A549 (cell line): ENCODE measurements at regions not wholly inside any gene's neighbourhood (a gene's known extent, or its start where the extent isn't known, plus 50 kb on each side); places are given as distances from the start of the nearest gene placed in this dataset.

Experiments used
- ATAC-seq, 2 experiments: fragments of 200-7000 bp in 1 of 2; fragments of >200 bp in 1 of 2; cut with Nextera tagmentation in 1 of 2; cut with Tn5 transposase in 1 of 2; 3 replicates each; pipeline versions ENCODE4 v1.8.0 to v1.9.1; 2018 to 2020; ENCODE audit warnings: mild to moderate bottlenecking in 1 of 2, moderate library complexity in 1 of 2
- CTCF ChIA-PET: fragments of 300-600 bp; sonication (Branson Sonifier 250); formaldehyde crosslinking; extraction: SDS; loops from one replicate; lab custom pipeline; 2021; ENCODE audit warnings: antibody characterized with exemption, inconsistent platforms; lab: Yijun Ruan, JAX
- POLR2A ChIA-PET: fragments of 350-600 bp; formaldehyde crosslinking; extraction: SDS; loops from one replicate; lab custom pipeline; 2021; ENCODE audit warnings: antibody characterized with exemption, inconsistent platforms; lab: Yijun Ruan, JAX
- DNase-seq, 2 experiments: peaks; one replicate each; pipeline versions ENCODE4 v3.0.0 to v3.0.0-alpha.2; 2011 to 2016; ENCODE audit warnings: low read depth in 1 of 2, low spot score in 1 of 2
- FAIRE-seq: peaks from 2 replicates; lab custom pipeline; 2011; peaks lifted over from hg19 to GRCh38; lab: Jason Lieb, UNC
- H3K27ac ChIP-seq, 2 experiments: fragments of >200 bp; sonication (Bioruptor Twin); formaldehyde crosslinking; 3 replicates each; pipeline ENCODE4 v1.5.1; 2016 to 2017
- H3K4me1 ChIP-seq: fragments of >200 bp; sonication (Bioruptor Twin); formaldehyde crosslinking; 3 replicates; pipeline ENCODE4 v1.6.1; 2016
- H3K4me2 ChIP-seq: fragments of >200 bp; sonication (Bioruptor Twin); formaldehyde crosslinking; 3 replicates; pipeline ENCODE4 v1.6.1; 2016
- H3K4me3 ChIP-seq: fragments of >200 bp; sonication (Bioruptor Twin); formaldehyde crosslinking; 3 replicates; pipeline ENCODE4 v1.5.1; 2016
- H3K9me3 ChIP-seq: fragments of >200 bp; sonication (Bioruptor Twin); formaldehyde crosslinking; 3 replicates; pipeline ENCODE4 v1.6.1; 2016
- CHD2 ChIP-seq: fragments of 150-350 bp; IDR thresholded peaks from 2 replicates; pipeline ENCODE4 v1.6.1; 2014; ENCODE audit warnings: low read length; ENCODE audit not compliant: partially characterized antibody
- EHF ChIP-seq: fragments of 250-450 bp; sonication (Bioruptor Pico); IDR thresholded peaks from 2 replicates; pipeline ENCODE4 v1.5.0; 2020; ENCODE audit warnings: mild to moderate bottlenecking
- EP300 ChIP-seq, 2 experiments: fragments of >200 bp; sonication (Bioruptor Twin); formaldehyde crosslinking; IDR thresholded peaks; 2 replicates in 1 of 2; 3 replicates in 1 of 2; pipeline ENCODE4 v1.6.1; 2016 to 2017
- FOSB ChIP-seq: fragments of 250-450 bp; sonication (Bioruptor Pico); IDR thresholded peaks from 2 replicates; pipeline ENCODE4 v1.5.0; 2020; ENCODE audit warnings: mild to moderate bottlenecking, moderate library complexity
- HDAC2 ChIP-seq: fragments of 200-600 bp; sonication (generic); IDR thresholded peaks from 2 replicates; pipeline ENCODE4 v1.6.1; 2016
- HEYL ChIP-seq: fragments of 250-450 bp; sonication (Bioruptor Pico); IDR thresholded peaks from 2 replicates; pipeline ENCODE4 v1.8.0; 2021; ENCODE audit warnings: mild to moderate bottlenecking, moderate library complexity
- HOXB13 ChIP-seq: fragments of 250-450 bp; sonication (Bioruptor Pico); IDR thresholded peaks from 2 replicates; pipeline ENCODE4 v1.5.0; 2020; ENCODE audit warnings: low read depth, mild to moderate bottlenecking, moderate library complexity
- JUNB ChIP-seq: fragments of >200 bp; sonication (Bioruptor Twin); formaldehyde crosslinking; IDR thresholded peaks from 2 replicates; pipeline ENCODE4 v1.6.1; 2016
- MYC ChIP-seq: IDR thresholded peaks from 2 replicates; pipeline ENCODE4 v1.6.1; 2012; ENCODE audit warnings: mild to moderate bottlenecking, inconsistent platforms, low read length, improper control_type of control experiment, borderline replicate concordance
- NFE2L2 ChIP-seq: fragments of 150-350 bp; conservative IDR thresholded peaks from 2 replicates; pipeline ENCODE4 v1.6.1; 2014; ENCODE audit warnings: low read length
- NPAS2 ChIP-seq: fragments of 250-450 bp; sonication (Bioruptor Pico); IDR thresholded peaks from 2 replicates; pipeline ENCODE4 v1.8.0; 2022; ENCODE audit warnings: mild to moderate bottlenecking, moderate library complexity, borderline replicate concordance
- POLR2AphosphoS2 ChIP-seq: conservative IDR thresholded peaks from 2 replicates; pipeline ENCODE4 v1.6.1; 2012; ENCODE audit warnings: low read length, improper control_type of control experiment, inconsistent platforms
- RAD21 ChIP-seq, 2 experiments: fragments of >200 bp in 1 of 2; sonication (Bioruptor Twin) in 1 of 2; formaldehyde crosslinking in 1 of 2; IDR thresholded peaks in 1 of 2; conservative IDR thresholded peaks in 1 of 2; 2 replicates in 1 of 2; 3 replicates in 1 of 2; pipeline ENCODE4 v1.6.1; 2012 to 2018; ENCODE audit warnings: inconsistent platforms in 1 of 2
- RARB ChIP-seq: fragments of 250-450 bp; sonication (Bioruptor Pico); IDR thresholded peaks from 2 replicates; pipeline ENCODE4 v1.8.0; 2021; ENCODE audit warnings: mild to moderate bottlenecking, moderate library complexity
- SREBF2 ChIP-seq: fragments of 450-650 bp; IDR thresholded peaks from 2 replicates; pipeline ENCODE4 v1.6.1; 2014; ENCODE audit warnings: mild to moderate bottlenecking, moderate library complexity
- ZC3H11A ChIP-seq: fragments of 450-650 bp; IDR thresholded peaks from 2 replicates; pipeline ENCODE4 v1.6.1; 2014; ENCODE audit warnings: antibody characterized with exemption, mild to moderate bottlenecking
- ZNF302 ChIP-seq: fragments of 250-450 bp; sonication (Bioruptor Pico); IDR thresholded peaks from 2 replicates; pipeline ENCODE4 v1.9.0; 2021; ENCODE audit warnings: inconsistent platforms, mild to moderate bottlenecking, moderate library complexity
- WGBS: methylation state at CpG from one replicate; pipeline ENCODE4 v1.1.6; 2017; ENCODE audit errors: missing lambda C conversion rate; 5-methylcytosine and 5-hydroxymethylcytosine counted together
- TF ChIP-seq, protein P1 (sequence below): fragments of 200-600 bp; sonication (generic); IDR thresholded peaks from 2 replicates; pipeline ENCODE4 v1.6.1; 2016; ENCODE audit warnings: antibody characterized with exemption, mild to moderate bottlenecking, moderate library complexity
- TF ChIP-seq, protein P2 (sequence below): fragments of 250-450 bp; sonication (Bioruptor Pico); IDR thresholded peaks from 2 replicates; pipeline ENCODE4 v1.5.0; 2020; ENCODE audit warnings: low read depth, mild to moderate bottlenecking, moderate library complexity
- TF ChIP-seq, protein P3 (sequence below): fragments of >200 bp; sonication (Bioruptor Twin); formaldehyde crosslinking; IDR thresholded peaks from 3 replicates; pipeline ENCODE4 v1.6.1; 2016
- TF ChIP-seq, protein P4 (sequence below): fragments of 450-650 bp; IDR thresholded peaks from 2 replicates; pipeline ENCODE4 v1.6.1; 2014; ENCODE audit warnings: antibody characterized with exemption

DNA sequence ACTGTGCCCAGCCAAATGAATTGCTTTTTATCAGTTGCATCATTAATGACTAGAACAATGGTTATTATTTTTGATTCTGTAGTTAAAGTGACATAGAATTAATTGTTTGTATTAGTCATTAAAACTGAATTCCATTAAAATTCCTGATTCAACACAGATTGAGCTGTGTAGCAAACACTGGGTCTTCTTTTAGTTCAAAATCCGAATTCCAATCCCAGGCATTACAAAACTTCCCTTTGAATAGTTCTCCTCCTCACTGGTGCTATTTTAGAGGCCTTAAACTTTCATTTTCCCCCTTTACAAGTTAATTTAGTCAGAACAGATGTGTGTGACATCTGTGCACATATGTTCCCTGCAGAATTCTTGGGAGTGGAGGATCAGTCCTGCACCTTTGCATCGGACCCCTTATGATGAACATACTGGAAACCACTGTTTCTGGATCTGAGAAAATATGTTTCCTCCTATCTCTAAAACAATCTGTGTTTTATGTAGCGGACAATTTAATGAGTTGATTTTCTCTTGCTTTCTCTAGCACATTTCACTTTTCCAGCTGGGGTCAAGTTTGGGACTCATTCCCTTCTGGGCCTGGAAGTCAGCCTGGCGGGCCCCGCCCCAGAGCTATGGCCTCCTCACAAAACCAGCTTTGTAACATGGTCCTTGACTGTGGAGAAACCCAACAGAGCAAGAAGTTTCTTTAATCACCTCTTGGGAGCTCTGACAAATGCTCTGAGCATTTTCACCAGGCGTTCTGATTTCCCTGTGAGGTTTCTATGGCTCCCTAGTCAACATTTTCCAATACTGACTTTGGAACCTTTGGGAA lies 87.9 kb upstream of the MAMDC2 start:
- no peaks in the 10 kb centered on the region for H3K9me3 ChIP-seq
- no peak overlapping the region for H3K27ac ChIP-seq
- H3K4me3 ChIP-seq = no peak overlapping the region
- no peaks in the 10 kb centered on the region for H3K4me1 ChIP-seq
- ATAC-seq (no peak), FAIRE-seq (no peak)
- H3K4me2 ChIP-seq = no peak overlapping the region
- POLR2A ChIA-PET = no interaction called here
- CTCF ChIA-PET = no interaction called here
- TF ChIP-seq ZNF302 (CRISPR knock-in tag) (no peak), NPAS2 (CRISPR knock-in tag) (no peak), HDAC2 (no peak), NFE2L2 (no peak), ZC3H11A (no peak), POLR2AphosphoS2 (no peak), RARB (no peak), MYC (no peak), HEYL (CRISPR knock-in tag) (no peak), CHD2 (no peak), RAD21 (conservative IDR thresholded peaks at IDR 0.05 in 1 of 2, IDR thresholded peaks at IDR 0.05 in 1 of 2) (no peak), EP300 (IDR thresholded peaks at IDR 0.05) (no peak), HOXB13 (no peak), EHF (CRISPR knock-in tag) (no peak)
- TF ChIP-seq, protein P1, sequence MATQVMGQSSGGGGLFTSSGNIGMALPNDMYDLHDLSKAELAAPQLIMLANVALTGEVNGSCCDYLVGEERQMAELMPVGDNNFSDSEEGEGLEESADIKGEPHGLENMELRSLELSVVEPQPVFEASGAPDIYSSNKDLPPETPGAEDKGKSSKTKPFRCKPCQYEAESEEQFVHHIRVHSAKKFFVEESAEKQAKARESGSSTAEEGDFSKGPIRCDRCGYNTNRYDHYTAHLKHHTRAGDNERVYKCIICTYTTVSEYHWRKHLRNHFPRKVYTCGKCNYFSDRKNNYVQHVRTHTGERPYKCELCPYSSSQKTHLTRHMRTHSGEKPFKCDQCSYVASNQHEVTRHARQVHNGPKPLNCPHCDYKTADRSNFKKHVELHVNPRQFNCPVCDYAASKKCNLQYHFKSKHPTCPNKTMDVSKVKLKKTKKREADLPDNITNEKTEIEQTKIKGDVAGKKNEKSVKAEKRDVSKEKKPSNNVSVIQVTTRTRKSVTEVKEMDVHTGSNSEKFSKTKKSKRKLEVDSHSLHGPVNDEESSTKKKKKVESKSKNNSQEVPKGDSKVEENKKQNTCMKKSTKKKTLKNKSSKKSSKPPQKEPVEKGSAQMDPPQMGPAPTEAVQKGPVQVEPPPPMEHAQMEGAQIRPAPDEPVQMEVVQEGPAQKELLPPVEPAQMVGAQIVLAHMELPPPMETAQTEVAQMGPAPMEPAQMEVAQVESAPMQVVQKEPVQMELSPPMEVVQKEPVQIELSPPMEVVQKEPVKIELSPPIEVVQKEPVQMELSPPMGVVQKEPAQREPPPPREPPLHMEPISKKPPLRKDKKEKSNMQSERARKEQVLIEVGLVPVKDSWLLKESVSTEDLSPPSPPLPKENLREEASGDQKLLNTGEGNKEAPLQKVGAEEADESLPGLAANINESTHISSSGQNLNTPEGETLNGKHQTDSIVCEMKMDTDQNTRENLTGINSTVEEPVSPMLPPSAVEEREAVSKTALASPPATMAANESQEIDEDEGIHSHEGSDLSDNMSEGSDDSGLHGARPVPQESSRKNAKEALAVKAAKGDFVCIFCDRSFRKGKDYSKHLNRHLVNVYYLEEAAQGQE = no peak
- TF ChIP-seq, protein P2, sequence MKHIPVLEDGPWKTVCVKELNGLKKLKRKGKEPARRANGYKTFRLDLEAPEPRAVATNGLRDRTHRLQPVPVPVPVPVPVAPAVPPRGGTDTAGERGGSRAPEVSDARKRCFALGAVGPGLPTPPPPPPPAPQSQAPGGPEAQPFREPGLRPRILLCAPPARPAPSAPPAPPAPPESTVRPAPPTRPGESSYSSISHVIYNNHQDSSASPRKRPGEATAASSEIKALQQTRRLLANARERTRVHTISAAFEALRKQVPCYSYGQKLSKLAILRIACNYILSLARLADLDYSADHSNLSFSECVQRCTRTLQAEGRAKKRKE = no peak
- TF ChIP-seq, all 56 proteins: peak for 0
- DNase-seq = no peak
- WGBS = 52% methylated on average over 6 of the region's 6 CpGs

DNA sequence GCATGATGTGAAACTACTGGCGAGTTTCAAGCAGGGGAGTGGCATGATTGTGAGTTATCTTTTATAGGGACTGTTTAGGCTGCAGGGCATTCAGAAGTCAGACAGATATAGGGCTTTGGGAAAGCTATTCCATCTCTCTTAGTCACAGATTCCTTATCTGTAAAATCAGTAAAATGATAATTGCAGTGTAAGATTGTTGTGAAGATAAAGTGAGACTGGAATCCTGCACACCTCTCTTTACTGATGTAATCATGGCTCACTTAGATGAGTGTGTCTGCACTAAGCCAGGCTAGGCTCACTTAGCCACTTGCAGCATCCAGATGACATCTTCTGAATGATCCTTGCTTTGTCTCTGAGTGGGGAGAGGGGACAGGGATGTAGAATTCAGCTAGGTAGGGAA lies 81.8 kb upstream of the MAMDC2 start:
- no peak overlapping the region for H3K4me2 ChIP-seq
- ChIA-PET POLR2A (no interaction called here), CTCF (interaction anchor here (0.7 to 1.9 kb wide), 6 partner anchors 10 to 650 kb away, joined by 3 to 5 read pairs (median 4); partner anchors contain the start of gene APBA1)
- no peaks in the 10 kb centered on the region for H3K9me3 ChIP-seq
- 0 out of 6 replicates have a peak, but pooled peaks of 1 of the 2 experiments have one; percentile 24 for ATAC-seq
- DNase-seq = no peak
- no peaks in the 10 kb centered on the region for H3K4me1 ChIP-seq
- FAIRE-seq = no peak
- no peak for TF ChIP-seq SREBF2
- no peak for TF ChIP-seq ZC3H11A
- TF ChIP-seq RARB = no peak
- no peak for TF ChIP-seq FOSB (CRISPR knock-in tag)
- TF ChIP-seq HEYL (CRISPR knock-in tag) = no peak
- no peak for TF ChIP-seq JUNB
- TF ChIP-seq, protein P3, sequence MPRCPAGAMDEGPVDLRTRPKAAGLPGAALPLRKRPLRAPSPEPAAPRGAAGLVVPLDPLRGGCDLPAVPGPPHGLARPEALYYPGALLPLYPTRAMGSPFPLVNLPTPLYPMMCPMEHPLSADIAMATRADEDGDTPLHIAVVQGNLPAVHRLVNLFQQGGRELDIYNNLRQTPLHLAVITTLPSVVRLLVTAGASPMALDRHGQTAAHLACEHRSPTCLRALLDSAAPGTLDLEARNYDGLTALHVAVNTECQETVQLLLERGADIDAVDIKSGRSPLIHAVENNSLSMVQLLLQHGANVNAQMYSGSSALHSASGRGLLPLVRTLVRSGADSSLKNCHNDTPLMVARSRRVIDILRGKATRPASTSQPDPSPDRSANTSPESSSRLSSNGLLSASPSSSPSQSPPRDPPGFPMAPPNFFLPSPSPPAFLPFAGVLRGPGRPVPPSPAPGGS = no peak
- TF ChIP-seq MYC = no peak
- TF ChIP-seq EHF (CRISPR knock-in tag) = no peak
- TF ChIP-seq, protein P4, sequence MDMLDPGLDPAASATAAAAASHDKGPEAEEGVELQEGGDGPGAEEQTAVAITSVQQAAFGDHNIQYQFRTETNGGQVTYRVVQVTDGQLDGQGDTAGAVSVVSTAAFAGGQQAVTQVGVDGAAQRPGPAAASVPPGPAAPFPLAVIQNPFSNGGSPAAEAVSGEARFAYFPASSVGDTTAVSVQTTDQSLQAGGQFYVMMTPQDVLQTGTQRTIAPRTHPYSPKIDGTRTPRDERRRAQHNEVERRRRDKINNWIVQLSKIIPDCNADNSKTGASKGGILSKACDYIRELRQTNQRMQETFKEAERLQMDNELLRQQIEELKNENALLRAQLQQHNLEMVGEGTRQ = no peak
- 31% methylated on average over 1 of the region's 1 CpG for WGBS
- H3K27ac ChIP-seq = no peak overlapping the region
- H3K4me3 ChIP-seq = no peak overlapping the region
